Upper lobe of right lung (tissue), 1 donor: ENCODE measurements at regions not wholly inside any gene's neighbourhood (a gene's known extent, or its start where the extent isn't known, plus 50 kb on each side); places are given as distances from the start of the nearest gene placed in this dataset.
A peak's percentile ranks its signal among the peaks of the same experiment; 100 is the strongest.

Experiments used
- ATAC-seq: fragments of 200-7000 bp; cut with Tn5 transposase; one replicate; pipeline ENCODE4 v1.9.1; 2020; ENCODE audit warnings: mild to moderate bottlenecking, moderate library complexity
- DNase-seq: peaks from one replicate; pipeline ENCODE4 v3.0.0-alpha.2; 2020
- H3K27ac ChIP-seq: fragments of 200-600 bp; one replicate; pipeline ENCODE4 v1.8.0; 2022
- H3K27me3 ChIP-seq: fragments of 200-600 bp; one replicate; pipeline ENCODE4 v1.8.0; 2022; ENCODE audit warnings: mild to moderate bottlenecking
- H3K36me3 ChIP-seq: fragments of 200-600 bp; one replicate; pipeline ENCODE4 v1.8.0; 2022
- H3K4me1 ChIP-seq: fragments of 200-600 bp; one replicate; pipeline ENCODE4 v1.8.0; 2022
- H3K4me3 ChIP-seq: fragments of 200-600 bp; one replicate; pipeline ENCODE4 v1.8.0; 2022; ENCODE audit warnings: mild to moderate bottlenecking
- H3K9me3 ChIP-seq: fragments of 200-600 bp; one replicate; pipeline ENCODE4 v1.8.0; 2022
- intact Hi-C: fragments of 100-400 bp; cut with DNase I; formaldehyde crosslinking; loops from one replicate; pipeline ENCODE4 v1.11.0; 2022
- TF ChIP-seq, protein P1 (sequence below): fragments of 200-600 bp; IDR thresholded peaks from one replicate; pipeline ENCODE4 v1.8.0; 2022; ENCODE audit warnings: antibody characterized with exemption
- donor health status: DM: no; HTN: yes; CAD: no; lungs with severe emphysema.

GRCh38 chr2:81002906-81003305 lies 698.4 kb upstream of the LRRTM1 start:
- Histone ChIP-seq H3K27ac (no peak overlapping the region), H3K4me3 (no peak overlapping the region), H3K9me3 (no peaks in the 10 kb centered on the region), H3K4me1 (no peaks in the 10 kb centered on the region), H3K36me3 (no peaks in the 10 kb centered on the region), H3K27me3 (no peaks in the 10 kb centered on the region)
- ATAC-seq (no peak), DNase-seq (no peak)
- intact Hi-C loops, result no loop called here
- TF ChIP-seq, protein P1, sequence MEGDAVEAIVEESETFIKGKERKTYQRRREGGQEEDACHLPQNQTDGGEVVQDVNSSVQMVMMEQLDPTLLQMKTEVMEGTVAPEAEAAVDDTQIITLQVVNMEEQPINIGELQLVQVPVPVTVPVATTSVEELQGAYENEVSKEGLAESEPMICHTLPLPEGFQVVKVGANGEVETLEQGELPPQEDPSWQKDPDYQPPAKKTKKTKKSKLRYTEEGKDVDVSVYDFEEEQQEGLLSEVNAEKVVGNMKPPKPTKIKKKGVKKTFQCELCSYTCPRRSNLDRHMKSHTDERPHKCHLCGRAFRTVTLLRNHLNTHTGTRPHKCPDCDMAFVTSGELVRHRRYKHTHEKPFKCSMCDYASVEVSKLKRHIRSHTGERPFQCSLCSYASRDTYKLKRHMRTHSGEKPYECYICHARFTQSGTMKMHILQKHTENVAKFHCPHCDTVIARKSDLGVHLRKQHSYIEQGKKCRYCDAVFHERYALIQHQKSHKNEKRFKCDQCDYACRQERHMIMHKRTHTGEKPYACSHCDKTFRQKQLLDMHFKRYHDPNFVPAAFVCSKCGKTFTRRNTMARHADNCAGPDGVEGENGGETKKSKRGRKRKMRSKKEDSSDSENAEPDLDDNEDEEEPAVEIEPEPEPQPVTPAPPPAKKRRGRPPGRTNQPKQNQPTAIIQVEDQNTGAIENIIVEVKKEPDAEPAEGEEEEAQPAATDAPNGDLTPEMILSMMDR, result no peak

DNA sequence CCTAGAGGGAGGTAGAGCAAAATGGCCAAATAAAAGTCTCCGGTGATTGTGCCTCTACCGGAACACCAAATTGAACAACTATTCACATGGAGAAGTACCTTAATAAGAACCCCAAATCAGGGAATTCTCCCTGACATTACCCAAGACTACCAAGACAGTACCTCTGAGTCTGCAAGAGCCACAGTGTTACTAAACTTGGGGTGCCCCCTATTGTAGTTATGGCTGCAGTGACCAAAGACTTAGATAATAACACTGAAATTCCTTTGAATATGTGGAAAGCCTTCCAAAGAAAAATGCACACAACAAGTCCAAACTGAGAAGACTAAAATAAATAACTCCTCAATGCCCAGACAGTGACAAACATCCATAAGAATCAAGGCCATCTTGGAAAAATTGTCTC lies 682.9 kb upstream of the LRRTM1 start:
- no peaks in the 10 kb centered on the region for H3K36me3 ChIP-seq
- no peaks in the 10 kb centered on the region for H3K27me3 ChIP-seq
- no peak overlapping the region for H3K4me3 ChIP-seq
- no peaks in the 10 kb centered on the region for H3K9me3 ChIP-seq
- intact Hi-C loops, result no loop called here
- H3K4me1 ChIP-seq, result no peaks in the 10 kb centered on the region
- no peak for ATAC-seq
- no peak for DNase-seq
- TF ChIP-seq, protein P1, result no peak
- H3K27ac ChIP-seq, result no peak overlapping the region

DNA sequence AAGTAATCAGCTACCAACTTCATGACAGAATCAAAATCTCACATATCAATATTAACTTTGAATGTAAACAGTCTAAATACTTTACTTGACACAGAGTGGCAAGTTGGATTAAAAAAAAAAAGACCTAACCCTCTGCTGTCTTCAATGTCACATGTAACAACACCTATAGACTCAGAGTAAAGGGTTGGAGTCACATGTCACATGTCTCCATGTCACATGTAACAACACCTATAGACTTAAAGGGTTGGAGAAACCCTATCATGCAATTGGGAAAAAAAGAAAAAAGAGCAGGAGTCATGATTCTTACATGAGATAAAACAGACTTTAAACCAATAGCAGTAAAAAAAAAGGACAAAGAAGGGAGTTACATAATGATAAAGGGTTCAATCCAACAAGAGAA lies 665.3 kb upstream of the LRRTM1 start:
- no peak overlapping the region for H3K27ac ChIP-seq
- H3K36me3 ChIP-seq, result no peaks in the 10 kb centered on the region
- peaks cover 8% of the 10 kb centered on the region for H3K9me3 ChIP-seq
- no peaks in the 10 kb centered on the region for H3K4me1 ChIP-seq
- no peak for DNase-seq
- ATAC-seq, result no peak
- no peaks in the 10 kb centered on the region for H3K27me3 ChIP-seq
- intact Hi-C loops, result loop anchor here (10.0 kb wide), 1 partner anchor 265 kb away; no protein-coding TSS in a partner anchor
- TF ChIP-seq, protein P1, result no peak
- no peak overlapping the region for H3K4me3 ChIP-seq

DNA sequence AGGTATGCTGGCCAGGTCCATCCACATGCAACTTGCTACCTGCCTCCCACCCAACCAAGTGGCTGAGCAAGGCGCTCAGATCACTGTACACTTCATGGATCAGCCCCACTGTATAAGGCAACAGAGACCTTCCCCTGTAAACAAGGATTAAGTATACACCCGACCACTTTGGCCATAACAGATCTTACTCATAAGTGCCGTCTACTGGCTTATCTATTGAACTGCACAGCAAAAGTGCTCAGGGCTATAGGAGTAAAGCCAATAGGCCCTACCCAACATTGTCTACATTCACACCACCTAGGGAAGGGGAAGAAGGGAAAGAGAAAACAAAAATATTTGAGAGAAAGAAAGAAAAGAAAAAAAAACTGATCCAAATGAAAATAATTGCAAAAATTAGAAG lies 663.9 kb upstream of the LRRTM1 start:
- ATAC-seq (peak; percentile 19), DNase-seq (no peak)
- peaks cover 8% of the 10 kb centered on the region for H3K9me3 ChIP-seq
- no peaks in the 10 kb centered on the region for H3K27me3 ChIP-seq
- TF ChIP-seq, protein P1, result no peak
- H3K36me3 ChIP-seq, result no peaks in the 10 kb centered on the region
- H3K4me3 ChIP-seq, result no peak overlapping the region
- intact Hi-C loops, result loop anchor here (10.0 kb wide), 1 partner anchor 264 kb away; no protein-coding TSS in a partner anchor
- H3K27ac ChIP-seq, result no peak overlapping the region
- H3K4me1 ChIP-seq, result no peaks in the 10 kb centered on the region

- TF ChIP-seq, protein P1, result no peak
- H3K27ac ChIP-seq, result no peak overlapping the region
- DNase-seq (no peak), ATAC-seq (no peak)
- intact Hi-C loops, result no loop called here
- no peaks in the 10 kb centered on the region for H3K36me3 ChIP-seq
- no peak overlapping the region for H3K4me3 ChIP-seq
- H3K4me1 ChIP-seq, result no peaks in the 10 kb centered on the region
- H3K27me3 ChIP-seq, result no peaks in the 10 kb centered on the region
- H3K9me3 ChIP-seq, result no peaks in the 10 kb centered on the region
Observed at GRCh38 chr2:80947601-80948130, 643.1 kb upstream of the LRRTM1 start.

DNA sequence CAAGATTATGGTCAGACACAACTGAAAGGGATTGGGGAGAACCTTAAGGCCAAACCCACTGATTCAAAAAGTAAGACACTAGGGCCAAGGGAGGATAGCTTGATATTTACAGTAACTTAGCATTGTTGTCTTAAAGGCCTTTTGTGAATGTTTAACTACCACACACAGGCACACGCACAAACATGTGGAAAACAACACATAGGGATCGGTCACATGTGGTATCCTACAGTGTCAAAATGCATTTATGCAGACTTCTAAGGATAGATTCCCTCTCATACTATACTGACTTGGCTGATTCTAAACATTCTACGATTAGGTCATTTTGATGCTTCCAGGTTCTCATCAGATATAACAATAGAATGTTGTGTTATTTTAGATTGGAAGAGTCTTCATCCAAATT lies 638.9 kb upstream of the LRRTM1 start:
- Histone ChIP-seq H3K36me3 (no peaks in the 10 kb centered on the region), H3K9me3 (no peaks in the 10 kb centered on the region), H3K27ac (no peak overlapping the region), H3K4me3 (no peak overlapping the region), H3K4me1 (no peaks in the 10 kb centered on the region), H3K27me3 (no peaks in the 10 kb centered on the region)
- TF ChIP-seq, protein P1, result no peak
- intact Hi-C loops, result no loop called here
- ATAC-seq, result no peak
- DNase-seq, result no peak
